Panc1 (cell line): ENCODE measurements at regions not wholly inside any gene's neighbourhood (a gene's known extent, or its start where the extent isn't known, plus 50 kb on each side); places are given as distances from the start of the nearest gene placed in this dataset.

Experiments
- ATAC-seq: fragments of 200-7000 bp; cut with Tn5 transposase; 2 replicates; pipeline ENCODE4 v1.9.1; 2020; ENCODE audit warnings: mild to moderate bottlenecking, moderate library complexity
- BruUV-seq: library from RNA; stranded (reverse); fragments of 400-500 nt; replicated peaks from 2 replicates; lab custom pipeline; 2021; lab: Mats Ljungman, UMichigan
- CTCF ChIA-PET: fragments of 300-600 bp; sonication (Branson Sonifier 250); formaldehyde crosslinking; loops from one replicate; lab custom pipeline; 2022; ENCODE audit warnings: antibody characterized with exemption; lab: Charles Lee
- POLR2A ChIA-PET: fragments of 300-600 bp; sonication (Branson Sonifier 250); formaldehyde crosslinking; loops from one replicate; lab custom pipeline; 2022; ENCODE audit warnings: antibody characterized with exemption; lab: Charles Lee
- DNase-seq: peaks from one replicate; pipeline ENCODE4 v3.0.0-alpha.2; 2010; ENCODE audit warnings: low read depth, low spot score
- H3K27ac ChIP-seq: 2 replicates; pipeline ENCODE4 v1.5.1; 2011; ENCODE audit warnings: mild to moderate bottlenecking, low read length, inconsistent platforms
- H3K27me3 ChIP-seq: fragments of 200-500 bp; sonication (Bioruptor generic); 2 replicates; pipeline ENCODE4 v1.6.0; 2014; ENCODE audit warnings: low read length, inconsistent platforms; ENCODE audit not compliant: control insufficient read depth, insufficient read depth
- H3K36me3 ChIP-seq: fragments of 200-500 bp; sonication (Bioruptor generic); 2 replicates; pipeline ENCODE4 v1.5.1; 2014; ENCODE audit warnings: inconsistent platforms, mild to moderate bottlenecking, low read length, moderate library complexity; ENCODE audit not compliant: control insufficient read depth, insufficient read depth
- H3K4me1 ChIP-seq: 2 replicates; pipeline ENCODE4 v1.5.1; 2011; ENCODE audit warnings: inconsistent platforms, mild to moderate bottlenecking, low read length, moderate library complexity; ENCODE audit not compliant: control insufficient read depth, insufficient read depth
- H3K4me3 ChIP-seq, 2 experiments: 2 replicates each; pipeline ENCODE4 v1.5.1; 2011 to 2012; ENCODE audit warnings: low read depth in 2 of 2, low read length in 2 of 2, mild to moderate bottlenecking in 2 of 2, inconsistent platforms in 1 of 2, moderate library complexity in 1 of 2
- H3K9me3 ChIP-seq: fragments of 200-500 bp; sonication (Bioruptor generic); 2 replicates; pipeline ENCODE4 v1.5.1; 2014; ENCODE audit warnings: low read depth, mild to moderate bottlenecking, inconsistent platforms, low read length, moderate library complexity; ENCODE audit not compliant: control insufficient read depth, insufficient read depth
- POLR2AphosphoS5 ChIP-seq: IDR thresholded peaks from 2 replicates; pipeline ENCODE4 v1.6.1; 2012; ENCODE audit warnings: mild to moderate bottlenecking, low read depth, low read length, moderate library complexity
- REST ChIP-seq, 2 experiments: IDR thresholded peaks; 2 replicates each; pipeline ENCODE4 v1.6.1; 2011 to 2012; ENCODE audit warnings: low read depth in 2 of 2, control low read depth in 1 of 2, low read length in 1 of 2, mild to moderate bottlenecking in 1 of 2, moderate library complexity in 1 of 2; ENCODE audit not compliant: insufficient read depth in 1 of 2
- SIN3A ChIP-seq: IDR thresholded peaks from 2 replicates; pipeline ENCODE4 v1.6.1; 2012; ENCODE audit warnings: low read depth, mild to moderate bottlenecking, low read length, moderate library complexity, borderline replicate concordance; ENCODE audit not compliant: insufficient read depth
- TCF7L2 ChIP-seq: IDR thresholded peaks from 2 replicates; pipeline ENCODE4 v1.6.1; 2011; ENCODE audit warnings: mild to moderate bottlenecking, low read depth, low read length, inconsistent platforms
- in situ Hi-C: cut with HindIII; loops from 2 replicates; pipeline ENCODE4 v1.10.0; 2016; ENCODE audit warnings: low sequenced_read_pairs, low pct_unique_long_range_greater_than_20kb
- intact Hi-C: fragments of 100-400 bp; cut with micrococcal nuclease; formaldehyde crosslinking; loops from one replicate; pipeline ENCODE4 v1.10.0; 2022; ENCODE audit not compliant: unreplicated experiment
- TF ChIP-seq, protein P1 (sequence below): fragments of 450-650 bp; IDR thresholded peaks from 2 replicates; pipeline ENCODE4 v1.5.1; 2017; ENCODE audit warnings: mild to moderate bottlenecking

DNA sequence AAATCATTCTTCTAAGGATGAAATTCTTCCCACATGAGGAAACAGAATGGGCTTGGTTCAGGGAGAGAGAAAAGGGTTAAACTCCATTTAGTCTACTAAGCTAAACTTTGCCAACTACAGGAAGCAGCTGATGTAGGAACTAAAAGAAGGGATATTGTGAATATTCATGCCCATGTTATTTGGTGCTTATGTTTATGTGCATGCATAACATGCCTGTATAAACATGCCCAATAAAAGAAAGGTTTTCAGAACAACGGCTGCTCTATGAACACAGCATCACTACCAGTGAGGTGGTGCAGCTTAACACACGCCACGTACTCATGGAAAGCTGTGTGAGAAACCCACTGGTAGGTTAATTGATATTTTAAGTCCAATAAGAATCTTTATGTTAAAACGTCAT lies 59.4 kb upstream of the VGLL4 start:
- in situ Hi-C loops (no loop called here), intact Hi-C loops (no loop called here)
- Histone ChIP-seq H3K27me3 (no peaks in the 10 kb centered on the region), H3K4me1 (no peaks in the 10 kb centered on the region), H3K27ac (no peak overlapping the region), H3K4me3 (no peak overlapping the region), H3K36me3 (no peaks in the 10 kb centered on the region), H3K9me3 (no peaks in the 10 kb centered on the region)
- DNase-seq, result no peak
- no peak for TF ChIP-seq SIN3A
- TF ChIP-seq, protein P1, sequence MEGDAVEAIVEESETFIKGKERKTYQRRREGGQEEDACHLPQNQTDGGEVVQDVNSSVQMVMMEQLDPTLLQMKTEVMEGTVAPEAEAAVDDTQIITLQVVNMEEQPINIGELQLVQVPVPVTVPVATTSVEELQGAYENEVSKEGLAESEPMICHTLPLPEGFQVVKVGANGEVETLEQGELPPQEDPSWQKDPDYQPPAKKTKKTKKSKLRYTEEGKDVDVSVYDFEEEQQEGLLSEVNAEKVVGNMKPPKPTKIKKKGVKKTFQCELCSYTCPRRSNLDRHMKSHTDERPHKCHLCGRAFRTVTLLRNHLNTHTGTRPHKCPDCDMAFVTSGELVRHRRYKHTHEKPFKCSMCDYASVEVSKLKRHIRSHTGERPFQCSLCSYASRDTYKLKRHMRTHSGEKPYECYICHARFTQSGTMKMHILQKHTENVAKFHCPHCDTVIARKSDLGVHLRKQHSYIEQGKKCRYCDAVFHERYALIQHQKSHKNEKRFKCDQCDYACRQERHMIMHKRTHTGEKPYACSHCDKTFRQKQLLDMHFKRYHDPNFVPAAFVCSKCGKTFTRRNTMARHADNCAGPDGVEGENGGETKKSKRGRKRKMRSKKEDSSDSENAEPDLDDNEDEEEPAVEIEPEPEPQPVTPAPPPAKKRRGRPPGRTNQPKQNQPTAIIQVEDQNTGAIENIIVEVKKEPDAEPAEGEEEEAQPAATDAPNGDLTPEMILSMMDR, result no peak
- TF ChIP-seq TCF7L2, result no peak
- no peak for TF ChIP-seq REST (IDR thresholded peaks at IDR 0.05; ENCODE audit: insufficient read depth in 1 of 2, low read depth in 2 of 2, low read length in 1 of 2)
- TF ChIP-seq POLR2AphosphoS5, result no peak
- POLR2A ChIA-PET, result no interaction called here
- CTCF ChIA-PET, result no interaction called here
- BruUV-seq, result no TSS peak
- no peak for ATAC-seq

GRCh38 chr3:11699083-11699427 lies 55.3 kb upstream of the VGLL4 start:
- CTCF ChIA-PET, result no interaction called here
- no peaks in the 10 kb centered on the region for H3K27me3 ChIP-seq
- POLR2A ChIA-PET, result no interaction called here
- in situ Hi-C loops, result no loop called here
- H3K36me3 ChIP-seq, result no peaks in the 10 kb centered on the region
- H3K9me3 ChIP-seq, result no peaks in the 10 kb centered on the region
- intact Hi-C loops, result no loop called here
- TF ChIP-seq TCF7L2 (no peak), SIN3A (no peak), POLR2AphosphoS5 (no peak), REST (IDR thresholded peaks at IDR 0.05; ENCODE audit: insufficient read depth in 1 of 2, low read depth in 2 of 2, low read length in 1 of 2) (no peak)
- TF ChIP-seq, protein P1, result no peak
- no TSS peak for BruUV-seq
- H3K4me1 ChIP-seq, result no peaks in the 10 kb centered on the region
- ATAC-seq, result no peak
- no peak overlapping the region for H3K27ac ChIP-seq
- no peak for DNase-seq
- H3K4me3 ChIP-seq, result no peak overlapping the region
